Peyer's patch (tissue), 4 donors: ENCODE measurements at regions not wholly inside any gene's neighbourhood (a gene's known extent, or its start where the extent isn't known, plus 50 kb on each side); places are given as distances from the start of the nearest gene placed in this dataset.

Source experiments
- CTCF ChIP-seq, 6 experiments: fragments of 450-650 bp in 4 of 6; fragments of 200-600 bp in 2 of 6; sonication (generic) in 1 of 6; IDR thresholded peaks; one replicate each; pipeline ENCODE4 v1.5.1; 2017 to 2019; ENCODE audit warnings: antibody characterized with exemption in 6 of 6, mild to moderate bottlenecking in 3 of 6, moderate library complexity in 1 of 6
- POLR2A ChIP-seq, 2 donors: fragments of 450-650 bp; IDR thresholded peaks; one replicate each; pipeline ENCODE4 v1.5.1; 2017; ENCODE audit warnings: antibody characterized with exemption in 2 of 2, mild to moderate bottlenecking in 2 of 2, moderate library complexity in 2 of 2

- no peak for TF ChIP-seq CTCF (IDR thresholded peaks at IDR 0.05)
- no peak for TF ChIP-seq POLR2A (IDR thresholded peaks at IDR 0.05)
Measured at GRCh38 chr13:60311527-60311926, 85.5 kb upstream of the TDRD3 start.
